Chondrocyte (in vitro differentiated cells): ENCODE measurements at regions not wholly inside any gene's neighbourhood (a gene's known extent, or its start where the extent isn't known, plus 50 kb on each side); places are given as distances from the start of the nearest gene placed in this dataset.

Experiments used
- DNase-seq: peaks from one replicate; pipeline ENCODE4 v3.0.0; 2021; ENCODE audit warnings: mixed read lengths, low spot score
- H3K27ac Mint-ChIP-seq: one replicate; pipeline ENCODE4 v1.8.0; 2021; ENCODE audit warnings: mild to moderate bottlenecking, moderate library complexity, mixed read lengths; ENCODE audit not compliant: unreplicated experiment
- H3K27me3 Mint-ChIP-seq: 2 replicates; pipeline ENCODE4 v1.8.0; 2021; ENCODE audit warnings: low read depth, mixed read lengths
- H3K36me3 Mint-ChIP-seq: 2 replicates; pipeline ENCODE4 v1.8.0; 2021; ENCODE audit warnings: low read depth, mixed read lengths
- H3K4me1 Mint-ChIP-seq: 2 replicates; pipeline ENCODE4 v1.8.0; 2021; ENCODE audit warnings: low read depth, mild to moderate bottlenecking, mixed read lengths
- H3K4me3 Mint-ChIP-seq: one replicate; pipeline ENCODE4 v1.8.0; 2021; ENCODE audit warnings: mild to moderate bottlenecking, moderate library complexity, mixed read lengths; ENCODE audit not compliant: unreplicated experiment
- H3K9me3 Mint-ChIP-seq: 2 replicates; pipeline ENCODE4 v1.8.0; 2021; ENCODE audit warnings: low read depth, mixed read lengths
- TF ChIP-seq, protein P1 (sequence below): fragments of 200-600 bp; sonication (generic); IDR thresholded peaks from 2 replicates; pipeline ENCODE4 v1.5.0; 2021; ENCODE audit warnings: antibody characterized with exemption, mild to moderate bottlenecking, moderate library complexity

DNA sequence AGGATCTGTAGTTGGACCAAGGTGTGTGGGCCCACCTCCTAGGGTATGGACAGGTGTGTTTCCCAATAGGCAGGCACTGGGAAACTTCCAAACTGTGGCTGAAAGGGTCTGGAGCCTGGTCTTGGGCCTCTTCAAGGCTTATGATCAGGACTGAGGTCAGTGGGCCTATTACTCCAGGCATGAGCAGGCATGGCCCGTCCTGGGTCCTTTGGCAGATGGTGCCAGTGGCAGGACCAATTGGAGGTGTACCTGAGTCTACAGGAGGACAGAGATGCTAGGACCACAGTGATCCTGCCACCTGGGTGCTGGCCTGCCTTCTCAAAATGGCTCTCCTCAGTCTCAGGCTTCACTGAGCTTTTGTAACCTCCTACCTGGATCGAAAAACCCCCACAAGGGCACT lies 95.4 kb downstream of the RAB18 start:
- Mint-ChIP-seq H3K36me3 (peaks cover 11% of the 10 kb centered on the region), H3K27ac (no peak overlapping the region), H3K4me3 (no peak overlapping the region), H3K4me1 (no peaks in the 10 kb centered on the region), H3K9me3 (peaks cover 22% of the 10 kb centered on the region), H3K27me3 (no peaks in the 10 kb centered on the region)
- TF ChIP-seq, protein P1, sequence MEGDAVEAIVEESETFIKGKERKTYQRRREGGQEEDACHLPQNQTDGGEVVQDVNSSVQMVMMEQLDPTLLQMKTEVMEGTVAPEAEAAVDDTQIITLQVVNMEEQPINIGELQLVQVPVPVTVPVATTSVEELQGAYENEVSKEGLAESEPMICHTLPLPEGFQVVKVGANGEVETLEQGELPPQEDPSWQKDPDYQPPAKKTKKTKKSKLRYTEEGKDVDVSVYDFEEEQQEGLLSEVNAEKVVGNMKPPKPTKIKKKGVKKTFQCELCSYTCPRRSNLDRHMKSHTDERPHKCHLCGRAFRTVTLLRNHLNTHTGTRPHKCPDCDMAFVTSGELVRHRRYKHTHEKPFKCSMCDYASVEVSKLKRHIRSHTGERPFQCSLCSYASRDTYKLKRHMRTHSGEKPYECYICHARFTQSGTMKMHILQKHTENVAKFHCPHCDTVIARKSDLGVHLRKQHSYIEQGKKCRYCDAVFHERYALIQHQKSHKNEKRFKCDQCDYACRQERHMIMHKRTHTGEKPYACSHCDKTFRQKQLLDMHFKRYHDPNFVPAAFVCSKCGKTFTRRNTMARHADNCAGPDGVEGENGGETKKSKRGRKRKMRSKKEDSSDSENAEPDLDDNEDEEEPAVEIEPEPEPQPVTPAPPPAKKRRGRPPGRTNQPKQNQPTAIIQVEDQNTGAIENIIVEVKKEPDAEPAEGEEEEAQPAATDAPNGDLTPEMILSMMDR, result no peak
- no peak for DNase-seq

DNA sequence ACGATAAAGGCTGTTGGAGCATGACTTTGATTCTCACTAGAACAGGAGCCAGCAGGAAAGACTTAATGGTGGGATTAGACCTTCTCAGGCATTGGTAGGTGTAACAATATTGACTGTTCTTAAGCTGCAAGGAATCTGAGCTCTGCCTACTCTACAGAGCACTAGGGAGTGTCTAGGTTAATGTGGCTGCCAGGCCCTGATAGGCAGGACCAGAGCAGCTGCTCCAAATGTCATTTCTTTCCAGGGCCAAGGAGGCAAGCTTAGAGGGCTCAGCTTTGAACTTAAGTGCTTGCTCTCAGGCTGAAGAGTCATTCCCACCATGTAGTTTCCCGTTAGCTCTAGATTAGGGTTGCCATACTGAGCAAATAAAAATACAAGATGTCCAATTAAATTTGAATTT lies 96.8 kb downstream of the RAB18 start:
- Mint-ChIP-seq H3K4me3 (no peak overlapping the region), H3K36me3 (peaks cover 9% of the 10 kb centered on the region), H3K27me3 (no peaks in the 10 kb centered on the region), H3K9me3 (peaks cover 17% of the 10 kb centered on the region), H3K27ac (no peak overlapping the region), H3K4me1 (no peaks in the 10 kb centered on the region)
- TF ChIP-seq, protein P1, result no peak
- no peak for DNase-seq

DNA sequence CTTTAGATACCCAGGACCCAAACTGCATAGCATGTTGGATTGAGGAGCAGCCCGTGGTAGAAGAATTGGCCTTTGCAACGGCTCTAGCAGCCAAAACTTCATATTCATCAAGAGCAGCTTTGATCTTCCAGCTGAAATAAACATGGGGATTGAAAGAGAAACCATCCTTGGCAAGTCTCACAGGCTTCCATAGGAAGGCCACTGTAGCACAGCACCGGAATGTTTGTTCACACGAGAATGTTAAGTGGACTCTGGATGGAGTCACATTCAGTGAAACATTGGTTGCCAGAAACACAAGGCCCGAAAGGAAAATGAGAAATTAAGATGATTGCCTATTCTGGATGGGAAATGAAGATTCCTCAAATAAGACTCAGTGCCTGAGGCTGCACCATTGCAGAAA lies 97.4 kb downstream of the RAB18 start:
- H3K27ac Mint-ChIP-seq, result no peak overlapping the region
- TF ChIP-seq, protein P1, result no peak
- H3K36me3 Mint-ChIP-seq, result peaks cover 5% of the 10 kb centered on the region
- H3K9me3 Mint-ChIP-seq, result peaks cover 11% of the 10 kb centered on the region
- H3K4me3 Mint-ChIP-seq, result no peak overlapping the region
- no peak for DNase-seq
- H3K27me3 Mint-ChIP-seq, result no peaks in the 10 kb centered on the region
- H3K4me1 Mint-ChIP-seq, result no peaks in the 10 kb centered on the region

DNA sequence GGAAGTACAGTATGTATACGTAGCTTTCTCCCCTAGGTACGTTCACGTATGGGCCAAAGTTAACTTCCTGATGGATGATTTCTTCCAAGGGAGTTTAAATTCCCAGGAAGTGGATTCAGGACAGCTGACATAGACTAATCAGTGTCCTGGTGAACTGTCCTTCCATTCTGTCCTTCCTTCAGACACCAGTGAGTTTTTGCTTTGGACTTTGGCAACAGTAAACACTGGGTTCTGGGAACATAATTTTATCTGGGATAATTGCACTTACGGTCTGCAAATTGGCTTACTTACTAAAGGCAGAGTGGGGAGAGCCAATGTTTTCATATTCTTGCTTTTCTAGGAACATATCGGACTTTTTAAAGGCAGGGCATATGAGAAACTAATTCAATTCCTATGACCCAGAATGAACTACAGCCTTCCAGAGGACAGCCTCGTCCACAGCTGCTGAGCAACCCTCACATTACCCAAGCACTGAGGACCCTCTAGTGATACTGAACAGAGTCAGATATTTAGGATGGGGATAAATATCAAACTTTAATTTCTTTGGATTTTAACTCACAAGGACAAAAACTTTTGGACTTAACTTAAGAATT lies 97.9 kb downstream of the RAB18 start:
- Mint-ChIP-seq H3K27ac (no peak overlapping the region), H3K4me1 (no peaks in the 10 kb centered on the region), H3K4me3 (no peak overlapping the region), H3K27me3 (no peaks in the 10 kb centered on the region), H3K36me3 (peaks cover 5% of the 10 kb centered on the region), H3K9me3 (peaks cover 9% of the 10 kb centered on the region)
- no peak for DNase-seq
- TF ChIP-seq, protein P1, result no peak

DNA sequence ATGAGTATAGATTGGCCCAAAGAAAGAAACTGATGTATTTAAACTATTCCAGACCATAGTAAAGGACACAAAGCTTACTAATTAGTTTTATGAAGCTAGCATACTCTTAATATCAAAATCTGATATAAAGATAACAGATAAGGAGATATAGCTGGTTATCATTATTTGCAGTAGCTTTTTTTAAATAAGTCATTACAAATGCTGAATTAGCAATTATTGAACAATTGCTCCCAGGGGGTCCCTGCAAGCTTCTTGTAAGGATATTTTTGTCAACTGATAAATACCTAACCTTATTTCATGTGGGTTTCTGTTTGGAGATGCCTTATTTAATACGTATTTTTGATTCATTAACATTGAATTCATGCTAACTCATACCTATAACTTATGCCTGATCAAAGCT lies 99.0 kb downstream of the RAB18 start:
- H3K27me3 Mint-ChIP-seq, result no peaks in the 10 kb centered on the region
- DNase-seq, result no peak
- H3K4me1 Mint-ChIP-seq, result no peaks in the 10 kb centered on the region
- H3K9me3 Mint-ChIP-seq, result peaks cover 6% of the 10 kb centered on the region
- H3K36me3 Mint-ChIP-seq, result peaks cover 5% of the 10 kb centered on the region
- H3K4me3 Mint-ChIP-seq, result no peak overlapping the region
- TF ChIP-seq, protein P1, result no peak
- no peak overlapping the region for H3K27ac Mint-ChIP-seq
